ENCODE measurements at regions not wholly inside any gene's neighbourhood (a gene's known extent, or its start where the extent isn't known, plus 50 kb on each side); places are given as distances from the start of the nearest gene placed in this dataset.

GRCh38 chr1:79556189-79556588, 549.7 kb upstream of the ADGRL4 start:
- no peak overlapping the region for H3K4me3 ChIP-seq (replicated peaks; ENCODE audit: insufficient read depth, low read length)
- no peaks in the 10 kb centered on the region for H3K27me3 ChIP-seq (ENCODE audit: insufficient read depth, poor library complexity, severe bottlenecking)
- DNase-seq (ENCODE audit: low read depth in 1 of 2, low spot score in 1 of 2): no peak
- no peak overlapping the region for H3K27ac ChIP-seq (replicated peaks)
- TF ChIP-seq, protein P1, sequence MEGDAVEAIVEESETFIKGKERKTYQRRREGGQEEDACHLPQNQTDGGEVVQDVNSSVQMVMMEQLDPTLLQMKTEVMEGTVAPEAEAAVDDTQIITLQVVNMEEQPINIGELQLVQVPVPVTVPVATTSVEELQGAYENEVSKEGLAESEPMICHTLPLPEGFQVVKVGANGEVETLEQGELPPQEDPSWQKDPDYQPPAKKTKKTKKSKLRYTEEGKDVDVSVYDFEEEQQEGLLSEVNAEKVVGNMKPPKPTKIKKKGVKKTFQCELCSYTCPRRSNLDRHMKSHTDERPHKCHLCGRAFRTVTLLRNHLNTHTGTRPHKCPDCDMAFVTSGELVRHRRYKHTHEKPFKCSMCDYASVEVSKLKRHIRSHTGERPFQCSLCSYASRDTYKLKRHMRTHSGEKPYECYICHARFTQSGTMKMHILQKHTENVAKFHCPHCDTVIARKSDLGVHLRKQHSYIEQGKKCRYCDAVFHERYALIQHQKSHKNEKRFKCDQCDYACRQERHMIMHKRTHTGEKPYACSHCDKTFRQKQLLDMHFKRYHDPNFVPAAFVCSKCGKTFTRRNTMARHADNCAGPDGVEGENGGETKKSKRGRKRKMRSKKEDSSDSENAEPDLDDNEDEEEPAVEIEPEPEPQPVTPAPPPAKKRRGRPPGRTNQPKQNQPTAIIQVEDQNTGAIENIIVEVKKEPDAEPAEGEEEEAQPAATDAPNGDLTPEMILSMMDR (IDR thresholded peaks at IDR 0.05; ENCODE audit: insufficient read depth, low read length): no peak
- TF ChIP-seq POLR2AphosphoS5 (IDR thresholded peaks at IDR 0.05; ENCODE audit: low read depth) (no peak), SPI1 (IDR thresholded peaks at IDR 0.05; ENCODE audit: borderline replicate concordance, low read depth) (no peak), GABPA (IDR thresholded peaks at IDR 0.05; ENCODE audit: low read depth) (no peak)
- TF ChIP-seq, protein P2, sequence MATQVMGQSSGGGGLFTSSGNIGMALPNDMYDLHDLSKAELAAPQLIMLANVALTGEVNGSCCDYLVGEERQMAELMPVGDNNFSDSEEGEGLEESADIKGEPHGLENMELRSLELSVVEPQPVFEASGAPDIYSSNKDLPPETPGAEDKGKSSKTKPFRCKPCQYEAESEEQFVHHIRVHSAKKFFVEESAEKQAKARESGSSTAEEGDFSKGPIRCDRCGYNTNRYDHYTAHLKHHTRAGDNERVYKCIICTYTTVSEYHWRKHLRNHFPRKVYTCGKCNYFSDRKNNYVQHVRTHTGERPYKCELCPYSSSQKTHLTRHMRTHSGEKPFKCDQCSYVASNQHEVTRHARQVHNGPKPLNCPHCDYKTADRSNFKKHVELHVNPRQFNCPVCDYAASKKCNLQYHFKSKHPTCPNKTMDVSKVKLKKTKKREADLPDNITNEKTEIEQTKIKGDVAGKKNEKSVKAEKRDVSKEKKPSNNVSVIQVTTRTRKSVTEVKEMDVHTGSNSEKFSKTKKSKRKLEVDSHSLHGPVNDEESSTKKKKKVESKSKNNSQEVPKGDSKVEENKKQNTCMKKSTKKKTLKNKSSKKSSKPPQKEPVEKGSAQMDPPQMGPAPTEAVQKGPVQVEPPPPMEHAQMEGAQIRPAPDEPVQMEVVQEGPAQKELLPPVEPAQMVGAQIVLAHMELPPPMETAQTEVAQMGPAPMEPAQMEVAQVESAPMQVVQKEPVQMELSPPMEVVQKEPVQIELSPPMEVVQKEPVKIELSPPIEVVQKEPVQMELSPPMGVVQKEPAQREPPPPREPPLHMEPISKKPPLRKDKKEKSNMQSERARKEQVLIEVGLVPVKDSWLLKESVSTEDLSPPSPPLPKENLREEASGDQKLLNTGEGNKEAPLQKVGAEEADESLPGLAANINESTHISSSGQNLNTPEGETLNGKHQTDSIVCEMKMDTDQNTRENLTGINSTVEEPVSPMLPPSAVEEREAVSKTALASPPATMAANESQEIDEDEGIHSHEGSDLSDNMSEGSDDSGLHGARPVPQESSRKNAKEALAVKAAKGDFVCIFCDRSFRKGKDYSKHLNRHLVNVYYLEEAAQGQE (IDR thresholded peaks at IDR 0.05; ENCODE audit: insufficient replicate concordance, low read depth): no peak

GRCh38 chr1:79554688-79555087, 548.2 kb upstream of the ADGRL4 start:
- H3K4me3 ChIP-seq (replicated peaks; ENCODE audit: insufficient read depth, low read length): no peak overlapping the region
- TF ChIP-seq, protein P2 (IDR thresholded peaks at IDR 0.05; ENCODE audit: insufficient replicate concordance, low read depth): no peak
- no peak for TF ChIP-seq SPI1 (IDR thresholded peaks at IDR 0.05; ENCODE audit: borderline replicate concordance, low read depth)
- TF ChIP-seq, protein P1 (IDR thresholded peaks at IDR 0.05; ENCODE audit: insufficient read depth, low read length): no peak
- no peak for TF ChIP-seq GABPA (IDR thresholded peaks at IDR 0.05; ENCODE audit: low read depth)
- TF ChIP-seq POLR2AphosphoS5 (IDR thresholded peaks at IDR 0.05; ENCODE audit: low read depth): no peak
- no peak for DNase-seq (ENCODE audit: low read depth in 1 of 2, low spot score in 1 of 2)
- no peaks in the 10 kb centered on the region for H3K27me3 ChIP-seq (ENCODE audit: insufficient read depth, poor library complexity, severe bottlenecking)
- H3K27ac ChIP-seq (replicated peaks): no peak overlapping the region

GRCh38 chr1:79551321-79551720, 544.8 kb upstream of the ADGRL4 start:
- no peak overlapping the region for H3K27ac ChIP-seq (replicated peaks)
- H3K27me3 ChIP-seq (ENCODE audit: insufficient read depth, poor library complexity, severe bottlenecking): no peaks in the 10 kb centered on the region
- no peak overlapping the region for H3K4me3 ChIP-seq (replicated peaks; ENCODE audit: insufficient read depth, low read length)
- TF ChIP-seq POLR2AphosphoS5 (IDR thresholded peaks at IDR 0.05; ENCODE audit: low read depth): no peak
- TF ChIP-seq, protein P1 (IDR thresholded peaks at IDR 0.05; ENCODE audit: insufficient read depth, low read length): no peak
- TF ChIP-seq, protein P2 (IDR thresholded peaks at IDR 0.05; ENCODE audit: insufficient replicate concordance, low read depth): no peak
- TF ChIP-seq GABPA (IDR thresholded peaks at IDR 0.05; ENCODE audit: low read depth): no peak
- no peak for TF ChIP-seq SPI1 (IDR thresholded peaks at IDR 0.05; ENCODE audit: borderline replicate concordance, low read depth)
- no peak for DNase-seq (ENCODE audit: low read depth in 1 of 2, low spot score in 1 of 2)
